ENCODE measurements at regions not wholly inside any gene's neighbourhood (a gene's known extent, or its start where the extent isn't known, plus 50 kb on each side); places are given as distances from the start of the nearest gene placed in this dataset.
"Not testable (repeated sequence)": the region's sequence is repeated elsewhere in the genome, so short reads cannot be mapped to it uniquely, and the experiment has no call there.

DNA sequence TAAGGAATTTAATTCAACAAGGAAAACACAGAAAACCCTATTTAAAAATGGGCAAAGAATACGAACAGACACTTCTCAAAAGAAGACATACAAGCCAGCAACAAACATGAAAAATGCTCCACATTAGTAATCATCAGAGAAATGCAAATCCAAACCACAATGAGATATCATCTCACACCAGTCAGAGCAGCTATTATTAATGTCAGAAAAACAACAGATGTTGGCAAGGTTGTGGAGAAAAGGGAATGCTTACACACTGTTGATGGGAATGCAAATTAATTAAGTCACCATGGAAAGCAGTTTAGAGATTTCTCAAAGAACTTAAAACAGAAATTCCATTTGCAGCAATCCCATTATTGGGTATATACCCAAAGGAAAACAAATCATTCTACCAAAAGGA, 55.2 kb downstream of the GCC1 start:
- ATAC-seq (no peak), DNase-seq (ENCODE audit: low spot score) (no peak)
- intact Hi-C loops (cut with DNase I): no loop called here

DNA sequence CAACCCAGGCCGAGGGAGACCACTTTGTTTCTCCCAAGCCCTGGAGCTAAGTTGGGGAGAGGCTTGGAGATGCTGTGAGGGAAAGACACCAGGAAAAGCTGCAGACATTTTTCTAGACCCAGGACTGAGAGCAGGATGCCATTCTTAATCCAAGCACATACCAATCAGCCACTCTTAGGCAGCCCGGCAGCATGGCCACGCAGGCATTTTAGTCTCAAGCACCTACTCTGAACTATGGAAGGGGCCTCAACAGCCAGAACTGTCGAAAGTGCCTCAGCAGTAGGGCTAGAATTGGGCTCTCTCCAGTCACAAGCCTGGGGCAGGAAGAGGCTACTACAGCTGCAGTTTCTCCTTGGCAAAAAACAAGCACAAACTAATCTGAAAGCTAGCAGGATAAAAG, 57.8 kb downstream of the GCC1 start:
- ATAC-seq: no peak
- intact Hi-C loops (cut with DNase I): no loop called here

DNA sequence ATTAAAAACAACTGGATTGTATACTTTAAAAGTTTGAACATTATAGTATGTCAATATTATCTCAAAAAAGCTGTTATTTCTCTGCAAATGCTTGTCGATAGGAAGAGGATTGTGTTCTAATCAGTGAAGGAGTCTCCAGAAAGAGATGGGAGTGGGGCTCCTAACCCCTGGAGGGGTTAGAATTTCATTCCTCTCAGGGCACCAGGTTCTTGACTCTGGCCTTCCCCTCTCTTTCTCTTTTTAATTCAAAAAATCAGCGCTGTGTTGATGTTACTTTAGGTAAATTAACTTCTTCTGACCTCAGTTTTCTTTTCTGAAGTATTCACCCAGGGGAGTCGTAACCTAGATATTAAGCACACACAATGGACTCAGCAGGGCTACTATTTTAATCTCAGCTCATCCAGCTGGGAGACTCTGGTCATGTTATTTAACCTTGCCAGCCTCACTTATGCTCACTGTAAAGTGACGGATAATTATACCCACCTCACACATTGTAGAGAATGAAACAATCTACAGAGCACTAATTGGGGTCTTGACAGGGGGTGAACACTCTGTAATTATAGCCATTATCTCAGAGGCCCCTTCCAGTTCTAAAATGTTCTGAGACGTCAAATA, 59.4 kb downstream of the GCC1 start:
- intact Hi-C loops (cut with DNase I): no loop called here
- DNase-seq (ENCODE audit: low spot score): no peak
- no peak for ATAC-seq

More for the DNA sequence above, 57.8 kb downstream of the GCC1 start:
- DNase-seq (ENCODE audit: low spot score): no peak

DNA sequence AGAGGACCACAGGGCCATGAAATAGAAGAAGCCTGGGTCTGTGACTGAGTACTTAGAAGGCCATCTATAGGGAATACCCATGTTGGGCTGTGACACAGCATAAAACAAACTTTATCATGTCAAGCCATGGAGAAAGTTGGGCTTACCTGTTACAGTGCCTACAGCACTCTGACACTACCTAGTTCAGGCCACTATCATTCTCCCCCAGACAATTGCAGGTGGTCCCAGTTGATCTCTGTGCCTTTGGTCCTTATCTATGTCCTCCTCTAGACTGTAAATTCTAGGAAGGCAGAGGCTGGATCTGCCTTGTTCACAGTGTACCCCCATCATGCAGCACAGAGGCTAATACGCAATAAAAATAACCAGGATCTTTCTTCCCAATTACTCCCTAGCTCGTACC, 69.1 kb downstream of the GCC1 start:
- DNase-seq (ENCODE audit: low spot score) (no peak), ATAC-seq (no peak)
- intact Hi-C loops (cut with DNase I): no loop called here

DNA sequence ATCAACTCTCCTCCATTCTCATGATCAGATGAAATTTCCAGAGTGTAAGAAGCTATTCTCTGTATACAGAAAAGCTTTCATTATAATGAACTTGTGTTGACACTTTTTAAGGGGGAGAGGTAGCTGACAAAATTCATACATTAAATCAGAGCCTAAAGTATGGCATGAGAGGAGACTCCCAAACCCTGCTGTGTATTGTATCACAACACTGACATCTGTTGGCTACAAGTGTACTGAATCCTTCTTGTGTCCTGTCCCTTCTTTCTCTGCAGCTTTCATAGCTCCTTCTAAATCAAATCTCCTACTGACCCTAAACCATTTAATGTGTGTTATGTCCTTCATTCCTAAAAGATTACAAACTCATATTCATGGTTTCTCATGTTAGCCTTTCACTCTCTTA, 70.9 kb downstream of the GCC1 start:
- no peak for DNase-seq (ENCODE audit: low spot score)
- ATAC-seq: no peak
- intact Hi-C loops (cut with DNase I): no loop called here

DNA sequence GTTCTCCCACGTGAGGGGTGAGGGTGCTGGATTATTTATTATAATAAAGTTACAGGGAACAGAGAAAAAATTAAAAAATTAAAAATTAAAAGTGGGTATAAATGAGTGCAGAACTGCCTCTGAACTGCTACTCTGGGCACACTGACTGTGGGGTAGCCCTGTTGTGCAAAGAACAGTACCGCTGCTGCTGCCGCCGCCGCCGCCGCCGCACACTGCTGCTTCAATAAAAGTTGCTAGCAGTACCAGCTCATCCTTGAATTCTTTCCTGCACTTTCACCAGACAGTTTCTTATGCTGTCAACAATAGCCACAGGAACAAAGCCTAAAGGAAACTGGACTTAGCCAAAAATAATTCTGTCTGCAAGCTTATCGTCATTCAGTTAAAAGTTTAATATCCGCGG, 72.1 kb downstream of the GCC1 start:
- intact Hi-C loops (cut with DNase I): no loop called here
- no peak for DNase-seq (ENCODE audit: low spot score)
- ATAC-seq: no peak

DNA sequence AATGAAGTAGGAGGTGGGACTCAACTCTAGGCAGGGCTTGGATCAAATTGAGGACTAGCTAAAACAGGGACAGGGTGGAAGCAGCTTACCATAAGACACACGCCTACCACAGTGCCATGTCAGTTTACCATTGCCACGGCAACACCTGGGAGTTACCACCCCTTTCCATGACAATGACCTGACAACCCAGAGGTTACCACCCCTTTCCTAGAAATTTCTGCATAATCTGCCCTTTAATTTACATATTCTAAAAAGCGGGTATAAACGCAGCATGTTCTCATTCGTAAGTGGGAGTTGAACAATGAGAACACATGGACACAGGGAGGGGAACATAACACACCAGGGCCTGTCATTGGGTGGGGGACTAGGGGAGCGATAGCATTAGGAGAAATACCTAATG, 72.7 kb downstream of the GCC1 start:
- ATAC-seq: no peak
- intact Hi-C loops (cut with DNase I): no loop called here
- DNase-seq (ENCODE audit: low spot score): no peak

DNA sequence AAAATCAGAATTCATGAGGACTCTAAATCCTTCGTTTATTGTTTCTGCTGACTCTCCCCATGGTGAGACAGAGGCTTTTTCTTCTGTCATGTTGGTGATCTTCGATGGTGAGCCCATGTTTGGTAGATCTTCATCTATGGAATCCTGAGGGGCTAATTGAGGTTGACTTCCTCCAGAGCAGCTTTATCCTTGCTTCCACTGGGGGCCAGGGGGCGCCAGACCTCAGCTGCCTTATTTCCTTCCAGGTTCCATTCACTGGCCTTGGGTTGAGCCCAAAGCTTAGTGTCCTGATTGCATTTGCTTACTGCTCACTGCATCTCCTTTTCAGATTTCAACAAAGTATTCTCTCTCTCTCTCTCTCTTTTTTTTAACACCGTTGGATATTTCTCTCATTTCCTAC, 80.7 kb downstream of the GCC1 start:
- ATAC-seq (no peak), DNase-seq (ENCODE audit: low spot score) (peak; percentile 58)
- intact Hi-C loops (cut with DNase I): no loop called here

DNA sequence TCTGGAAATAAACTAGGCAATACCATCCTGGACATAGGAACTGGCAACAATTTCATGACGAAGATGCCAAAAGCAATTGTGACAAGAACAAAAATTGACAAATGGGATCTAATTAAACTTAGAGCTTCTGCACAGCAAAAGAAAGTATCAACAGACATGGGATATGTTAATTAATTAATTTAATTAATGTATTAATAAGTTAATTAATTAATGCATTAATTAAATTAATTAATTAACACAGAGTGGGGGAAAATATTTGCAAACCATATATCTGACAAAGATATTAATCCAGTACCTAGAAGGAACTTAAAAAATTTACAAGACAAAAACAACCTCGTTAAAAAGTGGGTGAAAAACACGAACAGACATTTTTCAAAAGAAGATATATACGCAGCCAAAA, 83.6 kb downstream of the GCC1 start:
- DNase-seq (ENCODE audit: low spot score): no peak
- no peak for ATAC-seq
- intact Hi-C loops (cut with DNase I): no loop called here

DNA sequence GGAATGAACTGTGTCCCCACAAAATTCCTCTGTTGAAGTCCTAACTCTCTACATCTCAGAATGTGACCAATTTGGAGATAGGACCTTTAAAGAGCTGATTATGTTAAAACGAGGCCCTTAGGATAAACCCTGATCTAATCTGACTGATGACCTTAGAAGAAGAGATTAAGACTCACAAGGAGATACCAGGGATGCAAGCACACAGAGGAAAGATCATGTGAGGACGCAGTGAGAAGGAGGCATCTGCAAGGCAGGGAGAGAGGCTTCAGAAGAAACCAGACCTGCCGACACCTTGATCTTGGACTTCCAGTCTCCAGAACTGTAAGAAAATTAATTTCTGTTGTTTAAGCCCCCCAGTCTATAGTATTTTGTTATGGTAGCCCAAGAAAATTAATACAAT, 94.9 kb upstream of the ZNF800 start:
- DNase-seq (ENCODE audit: low spot score) (no peak), ATAC-seq (no peak)
- intact Hi-C loops (cut with DNase I): no loop called here

DNA sequence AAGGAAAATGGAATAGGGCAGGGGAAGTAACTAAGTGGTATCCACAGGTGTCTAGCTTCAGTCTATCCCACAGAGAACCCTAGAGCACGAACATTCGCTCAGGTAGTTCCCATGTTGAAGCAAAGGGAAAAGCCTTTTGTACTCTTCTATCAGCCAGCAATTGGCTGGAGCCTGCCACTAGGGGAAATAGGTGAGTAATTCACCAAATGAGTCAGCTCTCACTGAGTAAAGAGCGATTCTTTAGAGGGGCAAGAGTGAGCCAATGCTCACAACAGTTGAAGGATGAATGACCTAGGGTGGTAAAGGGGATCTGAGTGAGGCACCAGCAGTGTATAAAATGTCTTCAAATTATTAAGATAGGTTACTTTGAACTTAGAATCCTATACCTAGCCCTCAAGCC, 94.1 kb upstream of the ZNF800 start:
- intact Hi-C loops (cut with DNase I): no loop called here
- no peak for DNase-seq (ENCODE audit: low spot score)
- ATAC-seq: no peak

DNA sequence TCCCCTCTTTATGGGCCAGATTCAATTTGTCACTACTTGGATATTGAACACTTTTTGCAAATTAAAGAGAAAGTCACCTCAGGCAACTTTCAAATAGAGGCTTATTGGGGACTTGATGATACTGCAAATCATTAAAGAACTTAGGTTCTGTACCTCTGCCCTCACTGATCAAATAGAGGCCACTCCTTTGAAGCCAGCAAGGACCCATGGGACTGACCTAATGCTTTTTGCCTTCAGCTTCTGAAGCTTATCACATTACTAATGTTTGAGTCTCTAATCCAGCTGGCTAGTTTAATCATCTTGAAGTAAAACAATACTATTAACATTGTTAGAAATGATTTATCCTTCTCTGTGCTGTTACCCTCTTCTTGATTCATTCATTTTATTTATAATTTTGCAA, 93.0 kb upstream of the ZNF800 start:
- intact Hi-C loops (cut with DNase I): loop anchor here (2.0 kb wide), 1 partner anchor 49 kb away; no protein-coding TSS in a partner anchor
- DNase-seq (ENCODE audit: low spot score) (no peak), ATAC-seq (no peak)

DNA sequence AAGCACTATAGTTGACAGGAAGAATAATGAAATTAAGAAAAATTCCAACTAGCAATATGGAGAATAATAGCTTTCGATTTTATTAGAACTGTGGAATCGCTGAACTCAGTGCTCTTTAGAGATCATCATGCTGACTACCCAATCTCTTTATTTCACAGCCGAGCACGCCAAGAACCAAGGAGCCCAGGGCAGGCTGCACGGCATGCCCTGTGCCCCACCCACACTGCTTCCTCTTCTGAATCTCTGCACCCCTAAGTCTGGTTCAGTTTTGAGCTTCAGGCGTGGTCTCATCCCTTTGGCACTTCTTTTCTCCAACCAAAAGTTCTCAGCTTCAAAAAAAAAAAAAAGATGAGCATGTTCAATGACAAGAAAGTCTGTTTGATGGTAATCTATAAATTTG, 92.4 kb upstream of the ZNF800 start:
- DNase-seq (ENCODE audit: low spot score) (no peak), ATAC-seq (no peak)
- intact Hi-C loops (cut with DNase I): loop anchor here (2.0 kb wide), 1 partner anchor 50 kb away; no protein-coding TSS in a partner anchor

DNA sequence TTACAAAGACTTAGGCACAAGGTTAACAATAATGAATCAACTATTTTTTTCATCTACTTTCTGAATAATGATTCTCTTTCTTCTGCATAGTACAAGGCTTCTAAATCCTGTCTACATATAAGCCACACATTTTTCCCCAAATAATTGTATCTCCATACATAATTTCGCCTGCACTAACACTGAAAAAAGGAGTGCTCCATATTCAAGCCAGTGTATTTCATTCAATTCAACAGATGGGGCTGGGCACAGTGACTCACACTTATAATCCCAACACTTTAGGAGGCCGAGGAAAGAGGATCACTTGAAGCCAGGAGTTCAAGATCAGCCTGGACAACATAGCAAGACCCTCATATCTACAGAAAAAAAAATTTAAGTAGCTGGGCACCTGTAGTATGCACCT, 86.0 kb upstream of the ZNF800 start:
- ATAC-seq: no peak
- intact Hi-C loops (cut with DNase I): no loop called here
- no peak for DNase-seq (ENCODE audit: low spot score)

DNA sequence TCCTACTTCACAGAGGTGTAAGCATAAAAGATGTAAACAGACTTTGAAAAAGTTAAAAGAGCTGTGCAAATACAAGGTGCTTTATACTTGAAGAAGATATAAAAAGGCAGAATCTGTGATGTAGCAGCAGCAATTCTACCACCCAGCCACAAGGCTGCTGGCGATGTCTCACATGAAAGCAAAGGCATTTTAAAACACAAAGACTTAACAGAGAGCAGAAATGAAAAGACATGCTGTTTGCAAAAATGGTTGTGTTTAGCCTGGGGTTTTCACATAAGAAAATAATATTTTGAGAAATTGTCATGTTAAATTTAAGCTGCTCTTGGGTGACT, 85.5 kb upstream of the ZNF800 start:
- DNase-seq (ENCODE audit: low spot score) (no peak), ATAC-seq (no peak)
- intact Hi-C loops (cut with DNase I): no loop called here

DNA sequence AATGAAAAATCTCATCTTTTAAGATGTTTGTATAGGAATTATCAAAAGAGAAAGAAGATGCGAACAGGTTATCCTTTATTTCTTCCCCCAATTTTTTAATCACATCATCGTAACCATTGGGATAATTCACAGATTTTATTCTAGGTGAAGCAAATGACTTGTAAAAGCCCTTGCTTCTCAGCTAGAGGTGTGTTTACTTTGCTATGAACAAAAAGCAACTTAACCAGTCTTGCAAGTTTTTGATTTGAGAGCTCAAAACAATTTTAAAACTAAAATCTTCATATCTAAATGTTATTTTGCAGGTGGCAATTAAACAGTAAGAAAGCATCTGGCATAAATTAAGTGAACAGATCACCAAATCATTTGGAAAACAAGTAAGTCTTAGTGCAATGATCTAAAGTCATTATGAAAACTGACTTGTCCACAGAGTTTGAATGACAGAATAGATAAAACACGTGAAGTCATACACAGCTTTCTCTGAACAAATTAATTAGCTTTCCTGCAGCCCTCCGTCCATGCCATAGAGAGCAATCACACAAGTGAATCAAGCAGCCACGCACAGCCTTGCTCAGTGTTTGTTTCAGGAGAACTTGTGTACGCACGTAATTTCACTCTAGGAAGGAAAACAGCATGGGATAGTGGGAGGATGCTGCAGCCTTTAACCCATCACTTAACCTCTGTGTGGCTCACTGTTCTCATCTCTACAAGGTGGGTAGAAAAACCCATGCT, 85.0 kb upstream of the ZNF800 start:
- ATAC-seq: no peak
- intact Hi-C loops (cut with DNase I): no loop called here

DNA sequence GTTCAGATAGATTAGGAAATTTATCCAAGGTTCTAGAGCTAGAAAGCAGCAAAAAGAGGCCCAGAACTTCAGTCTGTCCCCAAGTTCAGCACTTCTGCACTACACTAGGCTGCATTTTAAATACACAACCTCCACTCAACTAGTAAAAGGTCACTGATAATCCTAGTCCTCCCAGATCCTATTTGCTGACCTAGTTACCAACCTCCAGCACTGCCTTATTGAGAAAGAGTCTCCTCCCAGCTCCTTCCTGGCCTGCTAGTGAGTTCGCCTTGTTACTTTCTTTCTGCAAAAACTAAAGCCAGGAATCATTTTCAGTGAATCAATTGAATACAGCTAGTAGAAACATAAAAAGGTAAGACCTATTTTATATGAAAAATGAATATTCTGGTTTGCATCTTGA, 84.1 kb upstream of the ZNF800 start:
- ATAC-seq: no peak
- no peak for DNase-seq (ENCODE audit: low spot score)
- intact Hi-C loops (cut with DNase I): no loop called here

More for the DNA sequence above, 85.0 kb upstream of the ZNF800 start:
- no peak for DNase-seq (ENCODE audit: low spot score)

DNA sequence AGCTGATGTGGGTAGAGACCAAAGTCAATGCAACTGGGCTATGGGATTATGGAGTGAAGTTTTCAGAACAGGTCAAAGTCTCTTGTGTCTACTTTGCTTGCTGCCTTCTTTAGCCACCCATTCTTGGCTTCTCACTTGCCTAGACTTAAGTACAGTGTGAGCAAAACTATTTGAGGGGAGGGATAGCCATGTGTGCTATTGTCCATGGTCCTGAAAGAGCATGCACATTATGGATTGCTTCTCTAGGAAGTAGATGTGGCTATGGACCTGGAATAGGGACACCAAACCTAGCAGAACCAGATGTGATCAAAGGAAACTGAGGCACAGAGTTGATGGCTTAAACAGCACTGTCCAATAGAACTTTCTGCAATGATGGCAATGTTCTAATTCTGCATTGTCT, 81.9 kb upstream of the ZNF800 start:
- ATAC-seq (no peak), DNase-seq (ENCODE audit: low spot score) (no peak)
- intact Hi-C loops (cut with DNase I): no loop called here

DNA sequence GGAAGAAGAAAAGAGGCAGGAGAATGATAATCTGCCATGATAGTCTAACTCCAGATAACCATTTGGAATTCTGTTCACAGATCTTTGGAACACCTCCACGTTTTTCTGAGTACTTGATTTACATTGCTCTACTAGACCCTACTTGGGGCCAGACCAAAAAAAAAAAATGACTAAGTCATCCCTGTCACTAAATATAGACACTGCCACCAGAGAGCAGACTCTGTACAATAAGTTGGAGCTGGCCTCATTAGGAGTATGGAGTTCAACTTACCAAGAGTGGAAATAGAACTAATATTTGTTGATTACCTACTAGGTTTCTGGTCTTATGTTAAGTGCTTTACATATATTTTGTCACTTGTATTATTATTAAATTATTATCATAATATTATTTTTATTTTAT, 80.9 kb upstream of the ZNF800 start:
- intact Hi-C loops (cut with DNase I): no loop called here
- ATAC-seq (no peak), DNase-seq (ENCODE audit: low spot score) (no peak)

DNA sequence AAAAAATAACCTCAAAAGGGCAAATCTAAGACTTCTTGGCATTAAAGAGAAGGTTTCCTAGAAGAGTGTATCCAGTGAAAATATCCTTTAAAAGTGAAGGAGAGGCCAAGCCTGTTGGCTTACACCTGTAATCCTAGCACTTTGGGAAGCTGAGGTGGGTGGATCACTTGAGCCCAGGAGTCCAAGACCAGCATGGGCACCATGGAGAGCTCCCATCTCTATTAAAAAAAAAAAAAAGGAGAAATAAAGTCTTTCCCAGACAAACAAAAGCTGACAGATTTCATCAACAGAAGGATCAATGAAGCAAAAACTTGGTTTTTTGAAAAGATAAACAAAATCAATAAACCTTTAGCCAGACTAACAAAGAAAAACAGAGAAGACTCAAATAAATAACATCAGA, 67.6 kb upstream of the ZNF800 start:
- ATAC-seq (no peak), DNase-seq (ENCODE audit: low spot score) (no peak)
- intact Hi-C loops (cut with DNase I): no loop called here

DNA sequence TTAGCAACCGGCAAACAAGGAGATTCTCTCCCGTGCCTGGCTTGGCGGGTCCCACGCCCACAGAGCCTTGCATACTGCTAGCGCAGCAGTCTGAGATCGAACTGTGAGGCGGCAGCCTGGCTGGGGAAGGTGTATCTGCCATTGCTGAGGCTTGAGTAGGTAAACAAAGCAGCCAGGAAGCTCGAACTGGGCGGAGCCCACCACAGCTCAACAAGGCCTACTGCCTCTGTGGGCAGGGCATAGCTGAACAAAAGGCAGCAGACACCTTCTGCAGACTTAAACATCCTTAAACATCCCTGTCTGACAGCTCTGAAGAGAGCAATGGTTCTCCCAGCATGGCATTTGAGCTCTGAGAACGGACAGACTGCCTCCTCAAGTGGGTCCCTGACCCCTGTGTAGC, 58.8 kb upstream of the ZNF800 start:
- intact Hi-C loops (cut with DNase I); DNase-seq (ENCODE audit: low spot score); ATAC-seq: not testable (repeated sequence)
